KMS-11 (cell line): ENCODE measurements at regions not wholly inside any gene's neighbourhood (a gene's known extent, or its start where the extent isn't known, plus 50 kb on each side); places are given as distances from the start of the nearest gene placed in this dataset.

Experiments used
- H2AFZ ChIP-seq: fragments of 200-600 bp; sonication (generic); 2 replicates; pipeline ENCODE4 v1.6.1; 2016; ENCODE audit warnings: antibody characterized with exemption, mixed run types, low read depth
- H3K27ac ChIP-seq: fragments of 200-600 bp; sonication (generic); 2 replicates; pipeline ENCODE4 v1.6.1; 2016; ENCODE audit warnings: mild to moderate bottlenecking, mixed run types
- H3K27me3 ChIP-seq: fragments of 200-600 bp; sonication (generic); 2 replicates; pipeline ENCODE4 v1.6.1; 2017; ENCODE audit warnings: mild to moderate bottlenecking, low read depth, mixed run types, moderate library complexity; ENCODE audit not compliant: insufficient read depth
- H3K36me3 ChIP-seq: fragments of 200-600 bp; sonication (generic); 2 replicates; pipeline ENCODE4 v1.6.1; 2017; ENCODE audit warnings: mild to moderate bottlenecking, mixed run types; ENCODE audit not compliant: insufficient read depth
- H3K4me1 ChIP-seq: fragments of 200-600 bp; sonication (generic); 2 replicates; pipeline ENCODE4 v1.6.1; 2016; ENCODE audit warnings: mild to moderate bottlenecking, low read depth, mixed run types; ENCODE audit not compliant: poor library complexity, severe bottlenecking
- H3K4me2 ChIP-seq: fragments of 200-600 bp; sonication (generic); 2 replicates; pipeline ENCODE4 v1.7.0; 2016; ENCODE audit warnings: mild to moderate bottlenecking, mixed run types
- H3K4me3 ChIP-seq: fragments of 200-600 bp; sonication (generic); IDR thresholded peaks from 2 replicates; pipeline ENCODE4 v1.6.1; 2017; ENCODE audit warnings: low read depth, low read length, mixed read lengths; ENCODE audit not compliant: insufficient read depth
- H3K79me2 ChIP-seq: fragments of 200-600 bp; sonication (generic); 2 replicates; pipeline ENCODE4 v1.6.1; 2016; ENCODE audit warnings: low read depth, mixed run types; ENCODE audit not compliant: insufficient read depth
- H3K9ac ChIP-seq: fragments of 200-600 bp; sonication (generic); 2 replicates; pipeline ENCODE4 v1.6.1; 2016; ENCODE audit warnings: mild to moderate bottlenecking, mixed run types
- H4K20me1 ChIP-seq: fragments of 200-600 bp; sonication (generic); 2 replicates; pipeline ENCODE4 v1.6.1; 2016; ENCODE audit warnings: mild to moderate bottlenecking, mixed run types; ENCODE audit not compliant: insufficient read depth
- TF ChIP-seq, protein P1 (sequence below): fragments of 200-600 bp; sonication (generic); conservative IDR thresholded peaks from 2 replicates; pipeline ENCODE4 v1.6.1; 2017; ENCODE audit warnings: low read depth, mild to moderate bottlenecking, antibody characterized with exemption, low read length, moderate library complexity, mixed read lengths

DNA sequence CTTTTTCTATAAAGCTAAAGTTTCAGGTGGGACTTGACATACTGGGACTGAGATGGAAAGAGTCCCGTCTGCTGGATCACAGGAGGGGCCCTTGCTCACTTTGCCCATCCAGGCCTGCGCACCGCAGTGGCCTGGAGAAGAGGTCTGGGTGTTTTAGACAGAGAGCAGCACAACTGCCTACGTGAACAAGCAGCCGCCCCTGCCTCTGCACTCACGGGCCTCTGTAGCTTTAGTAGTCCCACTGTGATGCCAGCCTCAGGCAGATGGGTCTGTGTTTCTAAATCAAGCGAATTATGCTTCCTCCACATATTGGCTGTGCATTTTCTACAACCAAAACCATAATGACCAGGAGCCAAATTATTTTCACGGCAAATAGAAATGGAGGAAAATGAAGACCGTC lies 184.8 kb upstream of the FOXQ1 start:
- H4K20me1 ChIP-seq, result no peaks in the 10 kb centered on the region
- peaks cover 3% of the 10 kb centered on the region for H3K4me1 ChIP-seq
- no peaks in the 10 kb centered on the region for H3K27me3 ChIP-seq
- no peak overlapping the region for H3K9ac ChIP-seq
- H3K79me2 ChIP-seq, result no peaks in the 10 kb centered on the region
- no peak overlapping the region for H3K4me3 ChIP-seq
- TF ChIP-seq, protein P1, sequence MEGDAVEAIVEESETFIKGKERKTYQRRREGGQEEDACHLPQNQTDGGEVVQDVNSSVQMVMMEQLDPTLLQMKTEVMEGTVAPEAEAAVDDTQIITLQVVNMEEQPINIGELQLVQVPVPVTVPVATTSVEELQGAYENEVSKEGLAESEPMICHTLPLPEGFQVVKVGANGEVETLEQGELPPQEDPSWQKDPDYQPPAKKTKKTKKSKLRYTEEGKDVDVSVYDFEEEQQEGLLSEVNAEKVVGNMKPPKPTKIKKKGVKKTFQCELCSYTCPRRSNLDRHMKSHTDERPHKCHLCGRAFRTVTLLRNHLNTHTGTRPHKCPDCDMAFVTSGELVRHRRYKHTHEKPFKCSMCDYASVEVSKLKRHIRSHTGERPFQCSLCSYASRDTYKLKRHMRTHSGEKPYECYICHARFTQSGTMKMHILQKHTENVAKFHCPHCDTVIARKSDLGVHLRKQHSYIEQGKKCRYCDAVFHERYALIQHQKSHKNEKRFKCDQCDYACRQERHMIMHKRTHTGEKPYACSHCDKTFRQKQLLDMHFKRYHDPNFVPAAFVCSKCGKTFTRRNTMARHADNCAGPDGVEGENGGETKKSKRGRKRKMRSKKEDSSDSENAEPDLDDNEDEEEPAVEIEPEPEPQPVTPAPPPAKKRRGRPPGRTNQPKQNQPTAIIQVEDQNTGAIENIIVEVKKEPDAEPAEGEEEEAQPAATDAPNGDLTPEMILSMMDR, result no peak
- H2AFZ ChIP-seq, result no peak overlapping the region
- no peak overlapping the region for H3K27ac ChIP-seq
- no peak overlapping the region for H3K4me2 ChIP-seq
- H3K36me3 ChIP-seq, result no peaks in the 10 kb centered on the region

GRCh38 chr6:1126036-1126435 lies 185.9 kb upstream of the FOXQ1 start:
- H4K20me1 ChIP-seq, result no peaks in the 10 kb centered on the region
- TF ChIP-seq, protein P1, result no peak
- no peak overlapping the region for H3K4me2 ChIP-seq
- no peak overlapping the region for H2AFZ ChIP-seq
- no peak overlapping the region for H3K9ac ChIP-seq
- no peak overlapping the region for H3K4me3 ChIP-seq
- H3K27me3 ChIP-seq, result no peaks in the 10 kb centered on the region
- no peaks in the 10 kb centered on the region for H3K36me3 ChIP-seq
- H3K4me1 ChIP-seq, result peaks cover 3% of the 10 kb centered on the region
- no peaks in the 10 kb centered on the region for H3K79me2 ChIP-seq
- H3K27ac ChIP-seq, result no peak overlapping the region

GRCh38 chr6:1125297-1125696 lies 186.6 kb upstream of the FOXQ1 start:
- H3K4me1 ChIP-seq, result peaks cover 3% of the 10 kb centered on the region
- TF ChIP-seq, protein P1, result no peak
- no peaks in the 10 kb centered on the region for H3K27me3 ChIP-seq
- no peaks in the 10 kb centered on the region for H3K79me2 ChIP-seq
- no peak overlapping the region for H2AFZ ChIP-seq
- no peak overlapping the region for H3K9ac ChIP-seq
- H3K4me3 ChIP-seq, result no peak overlapping the region
- no peak overlapping the region for H3K4me2 ChIP-seq
- no peak overlapping the region for H3K27ac ChIP-seq
- no peaks in the 10 kb centered on the region for H4K20me1 ChIP-seq
- H3K36me3 ChIP-seq, result no peaks in the 10 kb centered on the region

DNA sequence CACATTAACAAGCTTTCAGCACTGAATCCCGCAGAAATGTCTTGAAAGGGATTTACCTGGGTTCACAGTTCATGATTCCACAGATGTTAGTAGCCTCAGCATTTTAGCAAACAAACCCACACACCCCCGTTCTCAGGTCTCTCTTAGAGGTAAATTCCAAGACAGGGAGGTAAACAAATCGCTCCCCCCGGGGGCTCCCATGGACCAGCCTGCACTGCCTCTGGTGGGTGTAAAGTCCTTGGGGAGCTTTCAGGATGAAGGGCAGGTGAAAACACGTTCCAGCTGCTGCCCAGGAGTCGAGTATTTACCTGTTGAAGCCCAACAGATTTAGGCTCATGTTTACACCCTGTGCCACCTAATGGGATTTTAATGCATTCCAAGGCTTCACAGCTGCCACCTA lies 187.0 kb upstream of the FOXQ1 start:
- Histone ChIP-seq H2AFZ (no peak overlapping the region), H3K4me3 (no peak overlapping the region), H3K9ac (no peak overlapping the region), H4K20me1 (no peaks in the 10 kb centered on the region), H3K79me2 (no peaks in the 10 kb centered on the region), H3K4me2 (no peak overlapping the region), H3K27ac (no peak overlapping the region), H3K27me3 (no peaks in the 10 kb centered on the region), H3K36me3 (no peaks in the 10 kb centered on the region), H3K4me1 (peaks cover 3% of the 10 kb centered on the region)
- TF ChIP-seq, protein P1, result no peak
